HG02885 (cell line): ENCODE measurements at regions not wholly inside any gene's neighbourhood (a gene's known extent, or its start where the extent isn't known, plus 50 kb on each side); places are given as distances from the start of the nearest gene placed in this dataset.
"Not testable (repeated sequence)": the region's sequence is repeated elsewhere in the genome, so short reads cannot be mapped to it uniquely, and the experiment has no call there.

ENCODE experiments used
- ATAC-seq: cut with Tn5 transposase; IDR thresholded peaks from one replicate; pipeline ENCODE4 v1.9.1; 2021; ENCODE audit warnings: mild to moderate bottlenecking; ENCODE audit not compliant: unreplicated experiment, poor library complexity

GRCh38 chr7:121537031-121537430 lies 140.9 kb upstream of the FAM3C start:
- no peak for ATAC-seq

GRCh38 chr7:121531175-121532070 lies 135.3 kb upstream of the FAM3C start:
- ATAC-seq, result no peak

GRCh38 chr7:121530227-121531174 lies 134.4 kb upstream of the FAM3C start:
- ATAC-seq, result peak; percentile 99

DNA sequence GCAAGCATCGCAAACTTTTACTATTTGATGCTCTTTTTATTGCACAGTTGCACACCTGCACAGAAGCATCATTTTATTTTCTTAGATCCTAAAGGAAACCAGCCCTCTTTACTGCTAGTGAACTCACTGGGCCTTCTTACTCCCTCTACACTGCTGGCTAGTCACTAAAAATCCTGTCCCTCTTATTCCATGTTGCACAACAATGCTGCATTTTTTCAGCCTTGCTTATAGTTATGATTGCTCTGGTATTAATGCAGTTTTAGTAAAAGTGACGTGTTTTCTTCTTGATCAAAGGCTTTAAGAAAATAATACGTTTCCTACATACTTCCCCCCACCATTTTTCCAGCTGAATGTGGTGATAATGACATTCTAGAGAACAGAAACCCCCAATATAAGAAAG lies 132.9 kb upstream of the FAM3C start:
- ATAC-seq, result no peak

GRCh38 chr7:121526210-121526609 lies 130.1 kb upstream of the FAM3C start:
- ATAC-seq, result not testable (repeated sequence)

DNA sequence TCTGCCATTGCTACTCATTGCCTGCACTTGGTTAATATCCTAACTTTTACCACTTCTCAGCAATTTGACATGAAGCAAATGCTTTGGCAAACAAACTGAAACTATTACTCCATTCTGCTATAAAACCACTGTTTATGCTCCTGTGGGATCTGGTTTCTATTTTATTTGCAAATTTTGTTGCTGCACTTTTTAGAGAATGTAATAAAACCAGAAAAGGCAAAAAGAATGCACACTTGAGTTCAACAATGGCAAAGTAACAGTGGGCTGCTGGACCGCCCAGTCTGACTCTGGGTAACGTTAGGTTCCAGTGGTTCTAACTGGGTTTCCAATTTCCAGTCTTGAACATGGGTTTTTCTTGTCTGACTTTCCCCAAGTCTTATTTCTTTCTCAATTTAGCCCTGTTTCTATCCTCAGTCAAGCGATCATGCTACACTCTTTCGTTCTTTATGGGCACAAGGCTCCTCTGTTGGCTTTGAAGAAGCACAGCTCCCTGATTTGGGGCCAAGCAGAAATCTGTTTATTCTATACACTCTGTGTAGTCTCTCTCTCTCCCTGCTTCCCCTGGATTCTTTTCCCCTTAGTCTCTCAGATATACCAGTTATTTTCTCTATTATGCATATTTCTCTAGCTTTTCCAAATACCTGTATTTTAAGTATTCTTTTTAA lies 129.2 kb upstream of the FAM3C start:
- no peak for ATAC-seq

DNA sequence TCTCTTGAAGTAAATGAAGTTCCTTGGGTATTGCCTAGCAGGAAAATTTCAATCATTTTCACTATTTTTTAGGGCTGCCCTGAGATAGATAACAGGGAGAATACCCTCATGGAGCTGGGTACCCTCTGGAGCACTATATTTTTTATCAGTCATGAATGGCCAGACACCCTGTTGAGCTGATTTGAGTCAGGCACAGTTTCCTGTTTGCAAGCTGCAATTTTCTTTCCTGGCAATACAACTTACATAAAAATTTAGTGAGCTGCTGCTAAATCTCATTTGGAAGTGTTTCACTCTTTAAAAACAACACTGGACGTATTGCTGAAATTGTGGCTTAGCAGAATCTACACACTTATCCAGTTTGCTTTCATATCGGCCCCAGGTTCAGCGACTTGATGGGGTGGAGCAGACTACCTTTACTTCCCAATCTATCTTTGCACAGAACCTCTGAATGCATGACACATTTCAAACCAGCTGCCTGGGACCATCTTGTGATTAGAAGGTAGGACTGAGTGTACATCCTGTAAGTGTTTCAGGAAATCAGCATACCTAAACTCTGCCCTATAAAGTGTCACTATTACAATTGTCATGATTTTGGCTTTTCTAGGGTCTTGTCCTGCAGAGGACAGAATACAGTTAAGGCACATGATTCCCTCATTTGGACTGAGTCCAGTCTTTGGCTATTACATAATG lies 125.7 kb upstream of the FAM3C start:
- no peak for ATAC-seq

- ATAC-seq, result no peak
Observed at GRCh38 chr7:121520911-121521310, 124.8 kb upstream of the FAM3C start.

DNA sequence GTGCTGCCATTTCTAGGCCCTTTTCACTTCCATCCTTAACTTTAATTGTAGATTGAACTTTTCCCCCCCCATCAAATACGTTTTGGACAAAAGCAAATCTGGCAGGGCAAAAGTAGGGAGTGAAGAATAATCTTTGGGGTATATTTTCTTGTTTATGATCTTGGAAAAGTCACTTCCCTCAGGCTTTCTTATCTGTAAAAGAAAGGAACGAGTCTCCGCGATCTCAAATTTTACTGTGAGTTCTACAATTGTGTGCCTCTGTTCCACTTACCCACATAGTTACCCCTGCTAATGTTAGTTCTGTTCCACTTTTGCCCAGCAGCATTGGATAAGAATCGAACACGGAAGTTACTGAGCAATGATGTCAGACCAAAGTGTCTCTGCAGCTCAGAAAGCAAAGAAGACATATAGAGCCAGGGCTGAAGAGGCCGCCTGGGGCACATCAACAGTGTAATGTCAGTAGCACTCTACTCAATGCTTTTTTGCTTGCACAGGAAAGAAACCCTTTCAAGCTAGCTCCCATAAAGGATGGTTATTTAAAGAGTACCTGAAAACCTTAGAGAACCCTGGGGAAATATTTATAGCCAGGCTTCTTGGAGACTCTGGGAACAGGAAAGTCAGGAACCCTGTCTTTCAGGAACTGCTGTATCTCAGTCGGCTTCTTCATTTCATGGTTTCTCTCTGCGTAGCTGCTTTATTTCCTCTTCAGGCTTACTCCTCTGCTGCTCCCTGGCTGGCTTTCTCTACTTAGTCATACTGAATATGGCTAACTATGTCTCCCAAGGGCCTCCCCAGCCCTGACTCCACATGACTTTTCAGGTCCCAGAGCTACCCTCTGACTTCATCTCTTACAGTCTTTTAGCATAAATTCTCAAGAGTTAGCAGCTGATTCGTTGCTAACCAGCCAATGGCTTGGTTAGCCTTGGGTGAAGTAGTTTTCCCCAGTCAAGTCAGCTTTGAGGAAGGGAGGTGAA lies 123.7 kb upstream of the FAM3C start:
- ATAC-seq, result peak; percentile 85

GRCh38 chr7:121517591-121517990 lies 121.5 kb upstream of the FAM3C start:
- ATAC-seq, result no peak

DNA sequence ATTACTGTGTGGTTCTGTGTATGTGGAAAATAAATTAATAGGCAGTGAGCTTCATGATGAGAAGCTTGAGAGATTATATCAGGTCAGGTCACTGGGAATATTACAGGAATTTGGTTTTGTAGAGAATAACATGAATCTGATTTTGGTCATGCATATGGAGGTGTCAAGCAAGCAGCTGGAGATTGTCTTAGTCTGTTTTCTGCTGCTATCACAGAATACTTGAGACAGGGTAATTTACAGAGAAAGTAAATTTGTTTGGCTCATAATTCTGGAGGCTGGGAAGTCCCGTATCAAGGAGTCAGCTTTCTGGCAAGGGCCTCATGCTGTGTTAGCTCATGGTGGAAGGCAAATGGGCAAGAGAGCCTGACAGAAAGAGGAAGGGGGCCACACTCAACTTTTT lies 120.7 kb upstream of the FAM3C start:
- no peak for ATAC-seq

DNA sequence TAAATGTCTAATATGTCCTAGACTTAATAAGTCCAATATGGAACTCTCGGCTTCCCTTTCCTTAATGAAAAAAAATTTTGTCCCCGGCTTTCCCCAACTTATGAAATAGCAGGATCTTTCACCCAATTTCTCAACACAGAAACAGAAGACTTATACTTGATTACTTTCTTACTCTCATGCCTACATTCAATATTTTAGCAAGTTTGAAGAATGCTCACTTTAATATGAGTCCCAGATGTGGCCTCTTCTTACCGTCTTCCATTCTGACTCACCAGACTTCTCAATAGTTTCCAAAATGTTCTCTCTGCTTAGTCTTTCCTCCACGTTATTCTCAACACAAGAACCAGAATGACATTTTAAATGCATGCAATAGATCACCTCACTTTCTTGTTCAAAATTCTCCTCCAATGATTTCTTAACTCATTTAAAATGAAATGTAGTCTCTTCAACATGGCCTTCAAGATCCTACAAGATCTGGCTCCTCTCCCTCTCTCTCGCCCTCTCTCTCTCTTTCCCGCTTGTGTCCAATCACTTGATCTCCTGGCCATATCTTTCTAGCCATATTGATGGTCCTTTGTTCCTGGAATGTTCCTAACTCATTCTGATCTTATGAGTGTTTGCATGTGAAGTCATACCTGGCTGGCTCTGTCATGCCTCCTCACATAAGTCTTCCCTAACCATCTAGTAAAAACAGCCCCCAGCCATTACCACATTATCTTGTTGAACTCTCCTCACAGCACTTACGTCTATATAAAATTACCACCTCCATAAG lies 119.7 kb upstream of the FAM3C start:
- no peak for ATAC-seq

GRCh38 chr7:121515229-121515628 lies 119.1 kb upstream of the FAM3C start:
- no peak for ATAC-seq

- no peak for ATAC-seq
Observed at GRCh38 chr7:121513105-121513504, 117.0 kb upstream of the FAM3C start.

GRCh38 chr7:121510858-121511482 lies 114.9 kb upstream of the FAM3C start:
- ATAC-seq, result no peak

DNA sequence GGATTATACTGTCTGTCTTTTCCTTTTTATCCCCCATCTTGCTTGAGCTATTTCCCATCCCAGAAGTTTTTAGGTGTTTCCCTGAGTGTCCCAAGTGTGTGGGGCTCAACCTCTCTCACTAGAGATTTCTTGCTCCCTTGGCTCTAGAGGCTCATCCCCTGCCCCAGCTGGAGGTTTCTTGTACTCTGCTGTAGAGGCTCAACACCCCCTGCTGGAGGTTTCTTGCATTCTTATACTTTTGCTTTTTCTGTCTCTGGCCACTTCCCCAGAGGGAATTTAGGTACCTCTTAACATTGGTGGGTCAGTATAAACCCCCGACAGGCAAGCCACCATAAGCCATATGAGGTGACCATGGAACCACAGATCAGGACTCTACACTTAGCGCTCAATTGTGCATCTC lies 114.2 kb upstream of the FAM3C start:
- ATAC-seq, result no peak

- no peak for ATAC-seq
Observed at GRCh38 chr7:121505540-121506182, 109.6 kb upstream of the FAM3C start.
